Lower leg skin (tissue), 3 donors: ENCODE measurements at regions not wholly inside any gene's neighbourhood (a gene's known extent, or its start where the extent isn't known, plus 50 kb on each side); places are given as distances from the start of the nearest gene placed in this dataset.
"Not testable (repeated sequence)": the region's sequence is repeated elsewhere in the genome, so short reads cannot be mapped to it uniquely, and the experiment has no call there.

Experiments
- POLR2A ChIP-seq, 2 donors: fragments of 450-650 bp; IDR thresholded peaks; one replicate each; pipeline ENCODE4 v1.6.1; 2016 to 2017; ENCODE audit warnings: antibody characterized with exemption in 2 of 2, mild to moderate bottlenecking in 1 of 2, moderate library complexity in 1 of 2
- TF ChIP-seq, protein P1 (sequence below), 3 donors: fragments of 450-650 bp; IDR thresholded peaks; one replicate each; pipeline ENCODE4 v1.5.1; 2016; ENCODE audit warnings: antibody characterized with exemption in 3 of 3, mild to moderate bottlenecking in 3 of 3, moderate library complexity in 2 of 3

DNA sequence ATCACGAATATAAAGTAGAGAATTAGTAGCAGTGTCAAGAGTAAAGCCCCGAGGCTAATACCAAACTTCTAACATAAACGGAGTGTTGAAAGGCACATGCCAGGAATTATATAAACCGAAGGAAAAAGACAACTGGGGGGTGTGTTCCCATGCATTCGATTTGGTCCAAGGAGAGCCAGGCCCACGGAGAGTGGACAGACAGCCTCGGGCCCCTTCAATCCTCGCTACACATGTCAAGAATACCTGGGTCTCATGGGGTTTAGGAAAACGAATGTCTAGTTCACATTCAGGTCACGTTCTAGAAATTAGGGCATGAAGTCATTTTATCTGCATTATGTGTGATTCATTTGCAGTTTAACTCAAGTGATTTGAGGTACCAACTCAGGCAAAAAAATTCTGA is 343.7 kb downstream of the BCL2L11 start:
- TF ChIP-seq, protein P1, sequence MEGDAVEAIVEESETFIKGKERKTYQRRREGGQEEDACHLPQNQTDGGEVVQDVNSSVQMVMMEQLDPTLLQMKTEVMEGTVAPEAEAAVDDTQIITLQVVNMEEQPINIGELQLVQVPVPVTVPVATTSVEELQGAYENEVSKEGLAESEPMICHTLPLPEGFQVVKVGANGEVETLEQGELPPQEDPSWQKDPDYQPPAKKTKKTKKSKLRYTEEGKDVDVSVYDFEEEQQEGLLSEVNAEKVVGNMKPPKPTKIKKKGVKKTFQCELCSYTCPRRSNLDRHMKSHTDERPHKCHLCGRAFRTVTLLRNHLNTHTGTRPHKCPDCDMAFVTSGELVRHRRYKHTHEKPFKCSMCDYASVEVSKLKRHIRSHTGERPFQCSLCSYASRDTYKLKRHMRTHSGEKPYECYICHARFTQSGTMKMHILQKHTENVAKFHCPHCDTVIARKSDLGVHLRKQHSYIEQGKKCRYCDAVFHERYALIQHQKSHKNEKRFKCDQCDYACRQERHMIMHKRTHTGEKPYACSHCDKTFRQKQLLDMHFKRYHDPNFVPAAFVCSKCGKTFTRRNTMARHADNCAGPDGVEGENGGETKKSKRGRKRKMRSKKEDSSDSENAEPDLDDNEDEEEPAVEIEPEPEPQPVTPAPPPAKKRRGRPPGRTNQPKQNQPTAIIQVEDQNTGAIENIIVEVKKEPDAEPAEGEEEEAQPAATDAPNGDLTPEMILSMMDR (IDR thresholded peaks at IDR 0.05), result not testable (repeated sequence)
- not testable (repeated sequence) for TF ChIP-seq POLR2A (IDR thresholded peaks at IDR 0.05)
